MM.1S (cell line): ENCODE measurements at regions not wholly inside any gene's neighbourhood (a gene's known extent, or its start where the extent isn't known, plus 50 kb on each side); places are given as distances from the start of the nearest gene placed in this dataset.

Experiments
- DNase-seq: peaks from one replicate; pipeline ENCODE4 v3.0.0-alpha.2; 2015
- H2AFZ ChIP-seq: fragments of 300-600 bp; sonication (generic); 2 replicates; pipeline ENCODE4 v1.6.0; 2016; ENCODE audit warnings: antibody characterized with exemption, low read length
- H3F3A ChIP-seq: fragments of 300-600 bp; sonication (generic); 2 replicates; pipeline ENCODE4 v1.6.1; 2016; ENCODE audit warnings: mild to moderate bottlenecking, antibody characterized with exemption, low read length, moderate library complexity, mixed read lengths; ENCODE audit not compliant: insufficient read depth
- H3K27ac ChIP-seq: fragments of 300-600 bp; sonication (generic); 2 replicates; pipeline ENCODE4 v1.5.1; 2016; ENCODE audit warnings: mild to moderate bottlenecking, low read length
- H3K27me3 ChIP-seq: fragments of 300-600 bp; sonication (generic); replicated peaks from 2 replicates; pipeline ENCODE4 v1.6.0; 2016; ENCODE audit warnings: low read length; ENCODE audit not compliant: insufficient read depth
- H3K36me3 ChIP-seq: fragments of 300-600 bp; sonication (generic); replicated peaks from 2 replicates; pipeline ENCODE4 v1.6.1; 2016; ENCODE audit warnings: mild to moderate bottlenecking, low read length, mixed read lengths; ENCODE audit not compliant: insufficient read depth
- H3K4me1 ChIP-seq: fragments of 300-600 bp; sonication (generic); 2 replicates; pipeline ENCODE4 v1.6.1; 2016; ENCODE audit warnings: low read length, mixed read lengths
- H3K4me2 ChIP-seq: fragments of 300-600 bp; sonication (generic); 2 replicates; pipeline ENCODE4 v1.6.0; 2016; ENCODE audit warnings: low read depth, low read length
- H3K4me3 ChIP-seq: fragments of 300-600 bp; sonication (generic); 2 replicates; pipeline ENCODE4 v1.5.1; 2016; ENCODE audit warnings: low read length, mixed read lengths
- H3K79me2 ChIP-seq: fragments of 300-600 bp; sonication (generic); 2 replicates; pipeline ENCODE4 v1.6.1; 2016; ENCODE audit warnings: mixed run types, low read length, mixed read lengths
- H3K9ac ChIP-seq: fragments of 300-600 bp; sonication (generic); 2 replicates; pipeline ENCODE4 v1.6.1; 2016; ENCODE audit warnings: low read length, mixed read lengths
- H3K9me2 ChIP-seq: fragments of 300-600 bp; sonication (generic); replicated peaks from 2 replicates; pipeline ENCODE4 v1.6.1; 2016; ENCODE audit warnings: mild to moderate bottlenecking, low read length, mixed read lengths; ENCODE audit not compliant: insufficient read depth
- H3K9me3 ChIP-seq: fragments of 300-600 bp; sonication (generic); replicated peaks from 2 replicates; pipeline ENCODE4 v1.6.1; 2016; ENCODE audit warnings: mild to moderate bottlenecking, low read length, mixed read lengths; ENCODE audit not compliant: insufficient read depth
- H4K20me1 ChIP-seq: fragments of 300-600 bp; sonication (generic); 2 replicates; pipeline ENCODE4 v1.6.1; 2016; ENCODE audit warnings: mild to moderate bottlenecking, low read length, moderate library complexity, mixed read lengths; ENCODE audit not compliant: insufficient read depth
- EZH2 ChIP-seq: fragments of 300-600 bp; sonication (generic); optimal IDR thresholded peaks from 2 replicates; pipeline ENCODE3; 2017; ENCODE audit warnings: low read depth, mild to moderate bottlenecking, antibody characterized with exemption, low read length, mixed read lengths
- EZH2phosphoT487 ChIP-seq: fragments of 300-600 bp; sonication (generic); IDR thresholded peaks from 2 replicates; pipeline ENCODE4 v1.6.1; 2018; ENCODE audit warnings: antibody characterized with exemption, low read length
- TF ChIP-seq, protein P1 (sequence below): fragments of 300-600 bp; sonication (generic); IDR thresholded peaks from 2 replicates; pipeline ENCODE4 v1.5.1; 2016; ENCODE audit warnings: antibody characterized with exemption, low read length, mixed read lengths

DNA sequence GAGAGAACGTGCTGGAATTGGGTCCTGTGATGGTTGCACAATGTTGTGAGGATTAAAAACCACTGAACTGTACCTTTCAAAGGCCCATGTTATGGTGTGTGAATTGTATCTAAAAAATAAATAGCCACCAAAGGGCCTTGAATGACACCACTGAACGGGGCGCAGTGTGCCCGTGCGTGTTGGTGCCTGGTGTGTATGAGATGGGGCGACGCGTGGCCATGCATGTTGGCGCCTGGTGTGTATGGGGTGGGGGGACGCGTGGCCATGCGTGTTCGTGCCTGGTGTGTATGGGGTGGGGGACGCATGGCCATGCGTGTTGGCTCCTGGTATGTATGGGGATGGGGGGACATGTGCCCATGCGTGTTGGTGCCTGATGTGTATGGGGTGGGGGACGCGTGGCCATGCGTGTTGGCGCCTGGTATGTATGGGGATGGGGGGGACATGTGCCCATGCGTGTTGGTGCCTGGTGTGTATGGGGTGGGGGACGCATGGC lies 66.6 kb upstream of the HELT start:
- Histone ChIP-seq H3K4me1 (no peaks in the 10 kb centered on the region), H3K27ac (no peak overlapping the region), H2AFZ (no peak overlapping the region), H3F3A (no peaks in the 10 kb centered on the region), H3K79me2 (no peaks in the 10 kb centered on the region), H3K27me3 (no peaks in the 10 kb centered on the region), H3K9me3 (no peaks in the 10 kb centered on the region), H3K4me2 (no peak overlapping the region), H3K36me3 (no peaks in the 10 kb centered on the region), H3K9me2 (no peaks in the 10 kb centered on the region), H3K4me3 (no peak overlapping the region), H3K9ac (no peak overlapping the region), H4K20me1 (no peaks in the 10 kb centered on the region)
- TF ChIP-seq, protein P1, sequence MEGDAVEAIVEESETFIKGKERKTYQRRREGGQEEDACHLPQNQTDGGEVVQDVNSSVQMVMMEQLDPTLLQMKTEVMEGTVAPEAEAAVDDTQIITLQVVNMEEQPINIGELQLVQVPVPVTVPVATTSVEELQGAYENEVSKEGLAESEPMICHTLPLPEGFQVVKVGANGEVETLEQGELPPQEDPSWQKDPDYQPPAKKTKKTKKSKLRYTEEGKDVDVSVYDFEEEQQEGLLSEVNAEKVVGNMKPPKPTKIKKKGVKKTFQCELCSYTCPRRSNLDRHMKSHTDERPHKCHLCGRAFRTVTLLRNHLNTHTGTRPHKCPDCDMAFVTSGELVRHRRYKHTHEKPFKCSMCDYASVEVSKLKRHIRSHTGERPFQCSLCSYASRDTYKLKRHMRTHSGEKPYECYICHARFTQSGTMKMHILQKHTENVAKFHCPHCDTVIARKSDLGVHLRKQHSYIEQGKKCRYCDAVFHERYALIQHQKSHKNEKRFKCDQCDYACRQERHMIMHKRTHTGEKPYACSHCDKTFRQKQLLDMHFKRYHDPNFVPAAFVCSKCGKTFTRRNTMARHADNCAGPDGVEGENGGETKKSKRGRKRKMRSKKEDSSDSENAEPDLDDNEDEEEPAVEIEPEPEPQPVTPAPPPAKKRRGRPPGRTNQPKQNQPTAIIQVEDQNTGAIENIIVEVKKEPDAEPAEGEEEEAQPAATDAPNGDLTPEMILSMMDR, result no peak
- no peak for TF ChIP-seq EZH2phosphoT487
- TF ChIP-seq EZH2, result no peak
- no peak for DNase-seq

DNA sequence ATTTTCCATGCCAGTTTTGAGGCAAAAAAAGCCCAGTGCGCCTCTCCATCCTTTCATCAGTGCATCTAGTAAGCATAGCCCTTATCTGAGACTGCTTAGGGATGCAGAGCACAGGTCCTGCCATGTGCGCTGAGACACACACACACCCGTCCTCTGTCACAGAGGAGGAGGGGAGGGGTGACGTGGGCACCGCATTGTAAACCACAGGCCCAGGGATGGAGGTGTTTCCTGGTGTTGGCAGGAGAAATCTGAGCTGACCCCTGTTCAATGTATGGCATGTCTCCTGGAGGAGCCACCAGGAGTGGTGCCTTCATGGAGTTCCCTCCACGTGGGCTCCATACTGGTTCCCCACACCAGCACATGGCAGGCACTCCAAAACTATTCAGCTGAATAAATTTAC lies 65.8 kb upstream of the HELT start:
- Histone ChIP-seq H3K36me3 (no peaks in the 10 kb centered on the region), H4K20me1 (no peaks in the 10 kb centered on the region), H3K4me1 (no peaks in the 10 kb centered on the region), H3K9ac (no peak overlapping the region), H3K4me3 (no peak overlapping the region), H3K9me3 (no peaks in the 10 kb centered on the region), H2AFZ (no peak overlapping the region), H3F3A (no peaks in the 10 kb centered on the region), H3K27ac (no peak overlapping the region), H3K27me3 (no peaks in the 10 kb centered on the region), H3K79me2 (no peaks in the 10 kb centered on the region), H3K4me2 (no peak overlapping the region), H3K9me2 (no peaks in the 10 kb centered on the region)
- TF ChIP-seq, protein P1, result no peak
- no peak for TF ChIP-seq EZH2
- no peak for TF ChIP-seq EZH2phosphoT487
- no peak for DNase-seq

DNA sequence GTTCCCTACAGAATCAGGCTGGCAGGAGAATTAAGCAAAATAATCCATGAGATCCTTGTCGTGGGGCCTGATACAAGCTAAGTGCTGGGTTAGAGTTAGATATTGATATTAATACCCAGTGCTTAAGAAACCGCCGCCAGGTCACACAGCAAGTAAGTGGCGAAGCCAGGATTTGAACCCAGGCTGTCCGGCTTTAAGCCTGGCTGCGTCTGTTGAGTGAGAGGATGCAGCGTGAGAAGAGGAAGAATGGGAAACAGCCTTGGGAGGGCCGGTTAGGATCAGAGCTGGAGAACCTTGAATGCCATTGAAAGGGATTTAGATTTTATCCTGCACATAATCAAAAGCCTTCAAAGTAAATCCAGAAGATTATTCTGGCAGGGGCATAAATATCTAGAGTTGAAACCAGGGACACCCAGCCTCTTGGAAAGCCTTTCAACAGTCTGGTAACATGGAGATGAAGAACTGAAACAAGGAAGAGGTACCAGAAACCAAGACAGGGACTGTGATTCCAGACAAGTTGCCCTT lies 64.8 kb upstream of the HELT start:
- no peak overlapping the region for H3K4me2 ChIP-seq

More for the DNA sequence above, 64.8 kb upstream of the HELT start:
- Histone ChIP-seq H3K27ac (no peak overlapping the region), H3K27me3 (no peaks in the 10 kb centered on the region), H3F3A (no peaks in the 10 kb centered on the region), H3K9me2 (no peaks in the 10 kb centered on the region), H3K9me3 (no peaks in the 10 kb centered on the region), H3K4me1 (no peaks in the 10 kb centered on the region), H3K9ac (no peak overlapping the region), H3K79me2 (no peaks in the 10 kb centered on the region), H3K36me3 (no peaks in the 10 kb centered on the region), H4K20me1 (no peaks in the 10 kb centered on the region), H2AFZ (no peak overlapping the region), H3K4me3 (no peak overlapping the region)
- TF ChIP-seq EZH2 (no peak), EZH2phosphoT487 (no peak)
- TF ChIP-seq, protein P1, result no peak
- no peak for DNase-seq
